Caco-2 (cell line): ENCODE measurements at regions not wholly inside any gene's neighbourhood (a gene's known extent, or its start where the extent isn't known, plus 50 kb on each side); places are given as distances from the start of the nearest gene placed in this dataset.

ENCODE experiments used
- BruUV-seq: library from RNA; stranded (reverse); fragments of 400-500 nt; replicated peaks from 2 replicates; lab custom pipeline; 2021; lab: Mats Ljungman, UMichigan
- CTCF ChIA-PET: fragments of 300-600 bp; sonication (Branson Sonifier 250); formaldehyde crosslinking; loops from one replicate; lab custom pipeline; 2022; ENCODE audit warnings: antibody characterized with exemption; lab: Charles Lee
- POLR2A ChIA-PET: fragments of 300-600 bp; sonication (Branson Sonifier 250); formaldehyde crosslinking; loops from one replicate; lab custom pipeline; 2022; ENCODE audit warnings: antibody characterized with exemption; lab: Charles Lee
- DNase-seq, 2 experiments: peaks; one replicate each; pipeline versions ENCODE4 v3.0.0 to v3.0.0-alpha.2; 2020 to 2022
- H3K27me3 ChIP-seq: replicated peaks from 2 replicates; pipeline ENCODE4 v1.6.0; 2011; ENCODE audit warnings: low read length; ENCODE audit not compliant: control insufficient read depth, insufficient read depth
- H3K36me3 ChIP-seq: 2 replicates; pipeline ENCODE4 v1.5.1; 2011; ENCODE audit warnings: low read length; ENCODE audit not compliant: control insufficient read depth, insufficient read depth
- H3K4me1 ChIP-seq: fragments of 250-450 bp; sonication (Bioruptor Pico); 2 replicates; pipeline ENCODE4 v1.5.1; 2020; ENCODE audit warnings: mild to moderate bottlenecking
- H3K4me3 ChIP-seq: 2 replicates; pipeline ENCODE4 v1.5.1; 2011; ENCODE audit warnings: low read depth, mild to moderate bottlenecking, control low read depth, low read length
- H3K9me3 ChIP-seq: fragments of 250-450 bp; sonication (Bioruptor Pico); 2 replicates; pipeline ENCODE4 v1.5.1; 2020; ENCODE audit warnings: mild to moderate bottlenecking, moderate library complexity
- H3K27ac Mint-ChIP-seq: one replicate; pipeline ENCODE4 v1.8.0; 2022; ENCODE audit warnings: mixed read lengths; ENCODE audit not compliant: unreplicated experiment
- H3K27me3 Mint-ChIP-seq: one replicate; pipeline ENCODE4 v1.8.0; 2022; ENCODE audit warnings: mixed read lengths; ENCODE audit not compliant: insufficient read depth, unreplicated experiment
- H3K36me3 Mint-ChIP-seq: one replicate; pipeline ENCODE4 v1.8.0; 2022; ENCODE audit warnings: mild to moderate bottlenecking, mixed read lengths; ENCODE audit not compliant: insufficient read depth, unreplicated experiment
- H3K4me1 Mint-ChIP-seq: one replicate; pipeline ENCODE4 v1.8.0; 2022; ENCODE audit warnings: low read depth, mixed read lengths; ENCODE audit not compliant: unreplicated experiment
- H3K4me3 Mint-ChIP-seq: one replicate; pipeline ENCODE4 v1.8.0; 2022; ENCODE audit warnings: mild to moderate bottlenecking, moderate library complexity, mixed read lengths; ENCODE audit not compliant: unreplicated experiment
- H3K9me3 Mint-ChIP-seq: one replicate; pipeline ENCODE4 v1.8.0; 2022; ENCODE audit warnings: mixed read lengths; ENCODE audit not compliant: unreplicated experiment
- CTCF ChIP-seq, 2 experiments: fragments of 200-600 bp in 1 of 2; IDR thresholded peaks; 1 replicate in 1 of 2; 2 replicates in 1 of 2; pipeline versions ENCODE4 v1.5.1 to v1.8.0; 2011 to 2022; ENCODE audit warnings: antibody characterized with exemption in 1 of 2, control low read depth in 1 of 2, inconsistent platforms in 1 of 2, low read depth in 1 of 2, low read length in 1 of 2, mild to moderate bottlenecking in 1 of 2, moderate library complexity in 1 of 2; ENCODE audit not compliant: insufficient read depth in 1 of 2, severe bottlenecking in 1 of 2, unreplicated experiment in 1 of 2
- intact Hi-C: fragments of 100-400 bp; cut with micrococcal nuclease; formaldehyde crosslinking; loops from one replicate; pipeline ENCODE4 v1.10.0; 2022; ENCODE audit not compliant: unreplicated experiment

DNA sequence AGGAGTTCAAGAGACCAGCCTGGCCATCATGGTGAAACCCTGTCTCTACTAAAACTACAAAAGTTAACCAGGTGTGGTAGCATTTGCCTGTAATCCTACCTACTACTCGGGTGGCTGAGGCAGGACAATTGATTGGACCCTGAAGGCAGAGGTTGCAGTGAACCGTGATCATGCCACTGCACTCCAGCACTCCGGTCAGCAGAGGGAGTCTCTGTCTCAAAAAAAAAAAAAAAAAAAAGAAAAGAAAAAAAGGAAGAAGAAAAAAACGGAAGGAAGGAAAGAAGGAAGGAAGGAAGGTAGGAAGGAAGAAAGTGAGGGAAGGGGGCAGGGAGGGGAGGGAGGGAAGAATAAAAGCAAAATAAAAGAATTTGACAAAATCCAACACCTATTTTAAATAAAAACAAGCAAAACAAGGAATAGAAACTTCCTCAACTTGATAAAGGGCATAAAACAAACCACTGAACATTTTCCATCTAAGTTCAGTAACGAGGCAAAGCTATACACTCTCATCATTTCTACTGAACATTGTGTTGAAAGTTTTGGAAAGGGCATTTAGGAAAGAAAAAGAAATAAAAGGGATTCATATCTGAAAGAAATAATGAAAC, 411.6 kb upstream of the SLITRK5 start:
- CTCF ChIA-PET, result no interaction called here
- Histone ChIP-seq H3K27me3 (no peaks in the 10 kb centered on the region), H3K36me3 (no peaks in the 10 kb centered on the region), H3K9me3 (no peaks in the 10 kb centered on the region; the same call in 1 of the 2 replicates), H3K4me1 (no peaks in the 10 kb centered on the region), H3K4me3 (no peak overlapping the region)
- Mint-ChIP-seq H3K4me1 (peaks cover 7% of the 10 kb centered on the region), H3K4me3 (no peak overlapping the region), H3K27ac (no peak overlapping the region), H3K27me3 (peaks cover 3% of the 10 kb centered on the region), H3K9me3 (no peaks in the 10 kb centered on the region), H3K36me3 (no peaks in the 10 kb centered on the region)
- TF ChIP-seq CTCF (IDR thresholded peaks at IDR 0.05; ENCODE audit: insufficient read depth in 1 of 2, low read depth in 1 of 2, low read length in 1 of 2, severe bottlenecking in 1 of 2, unreplicated experiment in 1 of 2), result peak; percentile 41 to 55
- intact Hi-C loops, result loop anchor here (1.0 to 10.0 kb wide), 2 partner anchors 15 to 405 kb away; no protein-coding TSS in a partner anchor
- DNase-seq, result peak in 1 of 2 experiments; percentile 41
- BruUV-seq, result no TSS peak
- POLR2A ChIA-PET, result no interaction called here

- peaks cover 4% of the 10 kb centered on the region for H3K27me3 Mint-ChIP-seq
These were observed 396.9 kb upstream of the SLITRK5 start for GRCh38 chr13:87274209-87274819.

More at GRCh38 chr13:87274209-87274819, 396.9 kb upstream of the SLITRK5 start:
- H3K27me3 ChIP-seq, result no peaks in the 10 kb centered on the region
- H3K9me3 ChIP-seq, result no peaks in the 10 kb centered on the region
- peak; percentile 65 to 78 for TF ChIP-seq CTCF (IDR thresholded peaks at IDR 0.05; ENCODE audit: insufficient read depth in 1 of 2, low read depth in 1 of 2, low read length in 1 of 2, severe bottlenecking in 1 of 2, unreplicated experiment in 1 of 2)
- Mint-ChIP-seq H3K36me3 (no peaks in the 10 kb centered on the region), H3K4me1 (no peaks in the 10 kb centered on the region), H3K27ac (no peak overlapping the region), H3K4me3 (no peak overlapping the region), H3K9me3 (no peaks in the 10 kb centered on the region)
- intact Hi-C loops, result loop anchor here (1.0 kb wide), 2 partner anchors 15 to 404 kb away; no protein-coding TSS in a partner anchor
- no peak overlapping the region for H3K4me3 ChIP-seq
- H3K36me3 ChIP-seq, result no peaks in the 10 kb centered on the region
- ChIA-PET CTCF (interaction anchor here (0.6 to 1.3 kb wide), 3 partner anchors 67 to 707 kb away, joined by 3 to 12 read pairs (median 4); no protein-coding TSS in a partner anchor), POLR2A (no interaction called here)
- DNase-seq, result peak; percentile 45 to 64
- no TSS peak for BruUV-seq
- H3K4me1 ChIP-seq, result no peaks in the 10 kb centered on the region
